Tibial nerve (tissue), 4 donors: ENCODE measurements at regions not wholly inside any gene's neighbourhood (a gene's known extent, or its start where the extent isn't known, plus 50 kb on each side); places are given as distances from the start of the nearest gene placed in this dataset.

Source experiments
- CTCF ChIP-seq, 5 experiments: fragments of 200-600 bp in 3 of 5; fragments of 450-650 bp in 2 of 5; sonication (generic) in 3 of 5; IDR thresholded peaks; one replicate each; pipeline ENCODE4 v1.5.1; 2016 to 2019; ENCODE audit warnings: antibody characterized with exemption in 5 of 5, mild to moderate bottlenecking in 3 of 5, moderate library complexity in 2 of 5
- EP300 ChIP-seq, 2 donors: sonication (generic); formaldehyde crosslinking; IDR thresholded peaks; one replicate each; pipeline ENCODE4 v1.6.1; 2017; ENCODE audit warnings: antibody characterized with exemption in 2 of 2, mild to moderate bottlenecking in 1 of 2
- POLR2A ChIP-seq, 2 donors: fragments of 450-650 bp; IDR thresholded peaks; one replicate each; pipeline ENCODE4 v1.6.1; 2017; ENCODE audit warnings: antibody characterized with exemption in 2 of 2, mild to moderate bottlenecking in 2 of 2, moderate library complexity in 2 of 2

DNA sequence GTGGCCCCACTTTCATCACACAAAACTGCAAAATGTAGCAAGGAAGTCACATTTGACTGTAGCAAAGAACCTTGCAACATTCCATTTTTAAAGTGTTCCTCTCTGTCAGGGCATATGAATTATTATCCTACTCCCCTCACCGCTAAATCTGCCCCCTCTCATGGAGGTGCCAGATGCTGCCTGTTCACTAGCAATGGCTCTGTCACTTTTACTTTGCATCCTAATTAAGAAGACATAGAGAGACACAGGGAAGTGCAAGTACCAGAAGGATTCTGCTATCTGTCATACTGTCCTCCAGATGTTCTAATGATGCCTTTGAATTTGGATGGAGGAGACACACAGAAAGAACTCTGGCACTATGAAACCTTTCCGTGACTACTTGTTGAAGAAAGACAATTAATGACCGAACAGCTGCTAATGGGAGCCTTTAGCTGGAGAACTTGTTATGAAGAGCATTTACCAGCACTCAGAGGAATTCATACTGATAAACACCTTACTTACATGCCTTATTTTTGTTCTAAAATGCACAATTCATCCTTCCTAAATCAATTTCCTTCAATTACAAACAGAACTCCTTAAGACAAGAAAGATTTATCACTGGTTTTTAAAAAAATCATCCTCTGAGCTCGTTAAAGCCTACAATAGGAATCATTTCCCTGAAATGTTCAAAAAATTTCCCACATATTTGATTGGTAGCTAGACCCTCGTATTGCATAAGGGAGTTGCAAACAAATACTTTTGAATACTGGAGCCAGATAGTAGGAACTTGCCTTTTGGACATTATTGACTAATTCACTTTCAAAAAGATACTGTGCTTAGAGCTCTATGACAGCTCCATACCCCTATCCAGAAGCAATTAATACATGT is 292.6 kb downstream of the UBE3D start:
- TF ChIP-seq CTCF (IDR thresholded peaks at IDR 0.05) (no peak), EP300 (IDR thresholded peaks at IDR 0.05) (no peak), POLR2A (IDR thresholded peaks at IDR 0.05) (no peak)
